ENCODE measurements at regions not wholly inside any gene's neighbourhood (a gene's known extent, or its start where the extent isn't known, plus 50 kb on each side); places are given as distances from the start of the nearest gene placed in this dataset.

DNA sequence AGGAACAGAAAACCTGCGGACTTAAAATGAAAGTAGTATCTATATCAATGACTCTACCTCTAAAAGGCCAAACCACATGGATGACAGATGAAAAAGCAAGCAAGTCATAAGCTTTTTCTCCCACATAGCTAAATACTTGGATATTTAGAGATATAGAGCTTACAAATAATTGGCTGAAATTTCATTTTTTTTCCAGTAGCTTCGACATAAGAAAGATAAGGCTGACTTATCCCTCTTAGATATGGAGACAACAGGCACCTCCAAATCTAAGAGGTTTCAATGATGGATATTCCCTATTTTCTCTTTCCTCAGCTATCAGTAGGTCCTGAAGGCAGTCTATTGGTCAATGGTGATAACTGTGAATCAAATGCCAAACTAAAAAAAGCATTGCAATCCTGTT is 460.3 kb downstream of the MEIS1 start:
- H3K4me3 ChIP-seq (ENCODE audit: low read depth, low read length), result no peak overlapping the region
- TF ChIP-seq, protein P1, sequence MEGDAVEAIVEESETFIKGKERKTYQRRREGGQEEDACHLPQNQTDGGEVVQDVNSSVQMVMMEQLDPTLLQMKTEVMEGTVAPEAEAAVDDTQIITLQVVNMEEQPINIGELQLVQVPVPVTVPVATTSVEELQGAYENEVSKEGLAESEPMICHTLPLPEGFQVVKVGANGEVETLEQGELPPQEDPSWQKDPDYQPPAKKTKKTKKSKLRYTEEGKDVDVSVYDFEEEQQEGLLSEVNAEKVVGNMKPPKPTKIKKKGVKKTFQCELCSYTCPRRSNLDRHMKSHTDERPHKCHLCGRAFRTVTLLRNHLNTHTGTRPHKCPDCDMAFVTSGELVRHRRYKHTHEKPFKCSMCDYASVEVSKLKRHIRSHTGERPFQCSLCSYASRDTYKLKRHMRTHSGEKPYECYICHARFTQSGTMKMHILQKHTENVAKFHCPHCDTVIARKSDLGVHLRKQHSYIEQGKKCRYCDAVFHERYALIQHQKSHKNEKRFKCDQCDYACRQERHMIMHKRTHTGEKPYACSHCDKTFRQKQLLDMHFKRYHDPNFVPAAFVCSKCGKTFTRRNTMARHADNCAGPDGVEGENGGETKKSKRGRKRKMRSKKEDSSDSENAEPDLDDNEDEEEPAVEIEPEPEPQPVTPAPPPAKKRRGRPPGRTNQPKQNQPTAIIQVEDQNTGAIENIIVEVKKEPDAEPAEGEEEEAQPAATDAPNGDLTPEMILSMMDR (IDR thresholded peaks at IDR 0.05; ENCODE audit: borderline replicate concordance, insufficient read depth, low read depth, low read length), result no peak

DNA sequence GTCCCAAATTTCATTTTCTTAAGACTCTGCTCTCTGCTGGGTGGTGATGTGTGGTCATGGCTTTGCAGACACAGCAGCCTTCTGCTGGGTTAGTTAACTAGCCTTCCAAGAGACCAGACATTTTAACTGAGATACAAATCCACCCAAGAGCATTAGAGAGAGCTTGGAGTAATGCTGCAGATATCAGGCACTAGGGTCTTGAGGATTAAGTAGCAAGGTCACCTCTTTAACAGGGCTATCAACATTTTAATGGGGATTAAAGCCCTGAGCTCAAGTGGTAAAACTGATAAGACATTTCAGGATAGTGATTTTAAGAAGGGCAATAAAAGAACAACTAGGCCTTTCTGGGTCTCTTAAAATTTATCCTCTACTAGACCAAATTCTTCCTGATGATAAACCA is 461.2 kb downstream of the MEIS1 start:
- TF ChIP-seq, protein P1 (IDR thresholded peaks at IDR 0.05; ENCODE audit: borderline replicate concordance, insufficient read depth, low read depth, low read length), result no peak
- no peak overlapping the region for H3K4me3 ChIP-seq (ENCODE audit: low read depth, low read length)

DNA sequence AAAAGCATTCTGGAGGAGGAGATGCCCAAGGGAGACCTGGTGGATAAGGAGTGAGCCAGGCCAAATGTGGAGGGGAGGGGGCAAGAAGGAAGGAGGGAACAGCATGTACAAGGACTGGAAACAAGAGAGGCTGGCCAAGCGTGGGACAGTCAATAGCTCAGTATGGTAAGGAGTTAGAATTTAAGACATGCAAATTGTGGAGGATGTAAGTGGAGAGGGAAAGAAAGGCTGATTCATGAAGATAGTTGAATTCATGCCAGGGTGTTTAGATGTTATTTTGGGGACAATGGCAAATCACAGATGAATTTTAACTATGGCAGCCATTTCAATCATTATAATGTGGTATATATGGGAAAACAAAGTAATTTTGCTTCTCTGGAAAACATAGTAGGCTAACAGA is 462.3 kb downstream of the MEIS1 start:
- H3K4me3 ChIP-seq (ENCODE audit: low read depth, low read length), result no peak overlapping the region
- TF ChIP-seq, protein P1 (IDR thresholded peaks at IDR 0.05; ENCODE audit: borderline replicate concordance, insufficient read depth, low read depth, low read length), result no peak

DNA sequence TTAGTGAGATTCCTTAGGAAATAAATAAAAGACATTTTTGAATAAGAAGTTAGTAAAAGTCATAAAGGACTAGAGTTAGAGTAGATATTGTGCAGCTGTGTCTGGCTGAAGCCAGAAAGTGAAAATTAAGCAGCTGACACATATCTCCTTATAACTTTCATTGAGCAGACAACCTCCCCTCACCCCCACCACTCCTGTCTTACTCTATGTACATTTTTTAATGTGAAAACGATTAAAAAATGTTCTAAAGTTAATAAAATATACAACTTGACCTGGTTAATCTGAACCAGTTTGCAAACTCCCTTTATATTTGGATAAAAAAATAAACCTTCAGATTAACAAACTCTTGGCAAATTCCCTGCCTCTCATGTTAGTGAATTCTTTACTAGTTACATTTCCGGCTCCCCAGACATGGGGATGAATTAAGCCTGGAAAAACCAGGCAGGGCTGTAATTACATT is 462.8 kb downstream of the MEIS1 start:
- no peak overlapping the region for H3K4me3 ChIP-seq (ENCODE audit: low read depth, low read length)
- TF ChIP-seq, protein P1 (IDR thresholded peaks at IDR 0.05; ENCODE audit: borderline replicate concordance, insufficient read depth, low read depth, low read length), result no peak

DNA sequence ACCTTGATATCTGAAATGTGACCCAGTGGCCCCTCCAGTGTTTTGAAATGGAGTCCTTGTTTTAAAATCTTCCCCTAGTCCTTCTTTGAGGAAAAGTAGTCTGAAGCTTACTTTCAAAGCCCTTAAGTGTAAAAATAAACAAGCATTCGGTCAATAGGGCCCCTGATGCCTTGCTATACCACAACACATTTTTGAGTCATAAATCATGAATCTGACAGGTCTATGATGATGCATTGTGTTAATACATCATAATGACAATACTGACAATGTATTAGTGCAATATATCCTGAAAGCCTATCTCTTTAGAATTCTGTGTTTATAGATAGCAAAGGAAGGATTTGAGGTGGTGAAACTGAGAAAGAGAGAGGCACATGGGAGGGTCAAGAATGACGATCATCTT is 464.2 kb downstream of the MEIS1 start:
- H3K4me3 ChIP-seq (ENCODE audit: low read depth, low read length), result no peak overlapping the region
- TF ChIP-seq, protein P1 (IDR thresholded peaks at IDR 0.05; ENCODE audit: borderline replicate concordance, insufficient read depth, low read depth, low read length), result no peak

DNA sequence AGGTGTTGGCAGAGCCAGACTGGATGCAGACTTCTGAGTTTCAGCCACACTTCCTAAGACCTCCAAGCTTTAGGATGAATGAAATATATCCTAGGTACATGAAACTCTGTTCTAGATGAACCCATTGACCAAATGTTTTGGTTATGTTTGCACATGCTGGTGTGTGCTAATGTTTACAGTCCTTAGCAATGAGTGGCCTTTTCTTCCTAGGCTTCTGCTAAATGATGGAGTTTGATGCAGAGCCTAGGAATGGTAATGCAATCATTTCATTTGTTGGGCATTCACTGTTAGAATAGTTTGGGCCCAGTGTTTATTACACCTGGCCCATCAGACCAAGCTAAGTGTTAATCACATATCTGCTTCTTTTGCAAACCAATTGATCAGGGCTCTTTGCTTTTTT is 464.7 kb downstream of the MEIS1 start:
- TF ChIP-seq, protein P1 (IDR thresholded peaks at IDR 0.05; ENCODE audit: borderline replicate concordance, insufficient read depth, low read depth, low read length), result no peak
- no peak overlapping the region for H3K4me3 ChIP-seq (ENCODE audit: low read depth, low read length)

DNA sequence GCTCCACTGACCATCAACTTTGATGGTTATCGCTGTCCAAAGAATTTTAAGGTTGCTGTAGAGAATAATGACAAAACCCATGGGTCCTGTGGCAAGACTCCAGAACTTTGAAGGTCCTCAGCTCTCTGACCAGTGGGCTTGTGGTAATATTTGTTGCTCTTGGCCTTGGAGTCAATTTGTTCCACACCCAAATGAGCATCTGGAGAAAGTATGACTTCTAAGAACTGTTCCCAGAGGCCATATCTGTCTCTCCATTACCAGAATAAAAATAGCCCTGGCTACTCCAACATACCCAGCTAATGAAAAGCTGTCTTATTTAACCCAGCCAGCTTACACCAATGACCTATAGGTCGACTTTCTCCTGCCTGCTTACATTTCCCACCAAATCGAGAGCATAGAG is 466.4 kb downstream of the MEIS1 start:
- no peak overlapping the region for H3K4me3 ChIP-seq (ENCODE audit: low read depth, low read length)
- TF ChIP-seq, protein P1 (IDR thresholded peaks at IDR 0.05; ENCODE audit: borderline replicate concordance, insufficient read depth, low read depth, low read length), result no peak
